Adrenal gland (tissue), 5 donors: ENCODE measurements at regions not wholly inside any gene's neighbourhood (a gene's known extent, or its start where the extent isn't known, plus 50 kb on each side); places are given as distances from the start of the nearest gene placed in this dataset.

Experiments used
- CTCF ChIP-seq, 6 experiments: fragments of 450-650 bp in 4 of 6; fragments of 200-600 bp in 2 of 6; sonication (generic) in 1 of 6; IDR thresholded peaks; 1 replicate in 5 of 6; 2 replicates in 1 of 6; pipeline versions ENCODE4 v1.5.1 to v1.8.0; 2016 to 2021; ENCODE audit warnings: antibody characterized with exemption in 6 of 6, mild to moderate bottlenecking in 2 of 6, moderate library complexity in 1 of 6
- POLR2A ChIP-seq, 2 donors: fragments of 450-650 bp; IDR thresholded peaks; one replicate each; pipeline ENCODE4 v1.6.1; 2017; ENCODE audit warnings: antibody characterized with exemption in 2 of 2, mild to moderate bottlenecking in 2 of 2, moderate library complexity in 1 of 2
- donor health status: DM: no; HTN: no; CAD: no.

GRCh38 chr5:152683205-152683604 is 278.1 kb upstream of the NMUR2 start:
- TF ChIP-seq CTCF (IDR thresholded peaks at IDR 0.05) (no peak), POLR2A (IDR thresholded peaks at IDR 0.05) (no peak)
